GM19238 (cell line): ENCODE measurements at regions not wholly inside any gene's neighbourhood (a gene's known extent, or its start where the extent isn't known, plus 50 kb on each side); places are given as distances from the start of the nearest gene placed in this dataset.
A peak's percentile ranks its signal among the peaks of the same experiment; 100 is the strongest.

Experiments
- DNase-seq: peaks from one replicate; pipeline ENCODE4 v3.0.0; 2011; ENCODE audit warnings: low spot score; ENCODE audit not compliant: insufficient read length

DNA sequence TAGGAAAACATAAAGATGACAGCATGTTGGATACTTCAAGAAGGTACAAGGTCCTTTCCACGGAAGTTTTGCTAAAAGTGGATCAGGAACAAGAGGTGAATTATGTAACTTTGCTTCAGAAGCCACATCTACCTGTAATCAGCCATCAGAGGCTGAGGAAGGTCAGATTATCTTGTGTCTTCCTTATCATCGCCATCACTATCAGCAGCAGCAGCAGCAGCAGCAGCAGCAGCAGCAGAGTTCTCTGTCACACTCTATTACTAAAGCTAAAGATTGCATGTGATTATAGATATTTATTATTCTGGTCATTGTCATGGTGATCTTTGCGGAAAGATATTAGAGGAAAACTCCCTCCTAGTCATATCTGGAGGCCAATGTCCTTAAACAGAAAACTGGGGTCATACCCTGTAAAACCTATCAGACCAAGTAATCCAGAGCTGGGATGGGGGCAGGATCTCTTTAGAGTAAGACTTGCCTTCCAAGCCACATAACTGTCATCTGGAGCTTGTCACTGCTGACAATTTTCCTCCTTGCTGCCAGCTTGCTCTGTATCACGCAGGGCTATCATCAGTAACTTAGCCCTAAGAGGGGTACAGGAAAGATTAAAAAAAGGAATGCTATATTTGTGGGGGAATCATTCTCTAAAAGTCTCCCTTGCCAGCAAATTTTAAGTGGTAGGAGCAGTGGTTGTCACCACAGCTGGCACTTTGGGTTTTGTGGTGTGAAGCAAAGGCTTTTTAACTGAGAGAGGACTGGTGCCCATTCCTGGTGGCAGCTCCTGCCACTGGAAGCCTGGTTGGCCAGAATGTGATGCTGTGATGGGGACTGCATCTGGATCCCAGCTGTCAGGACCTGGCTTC lies 130.9 kb upstream of the RASGRP1 start:
- no peak for DNase-seq

DNA sequence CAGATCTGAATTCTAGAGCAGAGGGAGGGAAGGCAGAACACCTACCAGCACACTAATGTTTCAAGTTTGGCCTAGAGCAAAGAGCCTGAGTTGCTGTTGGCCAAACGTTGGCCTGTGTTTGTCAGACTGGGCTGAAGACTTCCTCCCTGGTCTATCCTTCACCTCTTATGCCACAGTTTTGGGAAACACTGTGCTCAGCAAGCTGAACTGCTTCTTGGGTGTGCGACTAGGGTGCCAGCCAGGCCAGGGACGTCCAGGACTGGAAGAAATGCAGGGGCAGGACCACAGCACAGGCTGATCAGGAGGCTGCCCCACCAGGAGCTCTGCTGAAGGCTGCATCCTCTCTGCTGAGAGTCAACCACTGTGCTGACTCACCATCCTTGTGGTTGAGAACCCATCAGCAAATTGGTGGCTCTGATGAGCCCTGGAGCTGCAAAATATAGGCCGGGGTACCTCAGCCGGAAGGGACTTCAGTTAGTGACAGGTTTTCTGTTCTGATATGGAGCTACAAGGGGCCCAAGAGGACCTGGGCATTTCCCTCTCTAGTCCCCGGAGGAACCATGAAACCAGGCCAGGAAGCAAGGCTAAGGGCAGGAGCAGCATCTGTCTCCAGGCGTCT lies 131.6 kb upstream of the RASGRP1 start:
- DNase-seq, result no peak

DNA sequence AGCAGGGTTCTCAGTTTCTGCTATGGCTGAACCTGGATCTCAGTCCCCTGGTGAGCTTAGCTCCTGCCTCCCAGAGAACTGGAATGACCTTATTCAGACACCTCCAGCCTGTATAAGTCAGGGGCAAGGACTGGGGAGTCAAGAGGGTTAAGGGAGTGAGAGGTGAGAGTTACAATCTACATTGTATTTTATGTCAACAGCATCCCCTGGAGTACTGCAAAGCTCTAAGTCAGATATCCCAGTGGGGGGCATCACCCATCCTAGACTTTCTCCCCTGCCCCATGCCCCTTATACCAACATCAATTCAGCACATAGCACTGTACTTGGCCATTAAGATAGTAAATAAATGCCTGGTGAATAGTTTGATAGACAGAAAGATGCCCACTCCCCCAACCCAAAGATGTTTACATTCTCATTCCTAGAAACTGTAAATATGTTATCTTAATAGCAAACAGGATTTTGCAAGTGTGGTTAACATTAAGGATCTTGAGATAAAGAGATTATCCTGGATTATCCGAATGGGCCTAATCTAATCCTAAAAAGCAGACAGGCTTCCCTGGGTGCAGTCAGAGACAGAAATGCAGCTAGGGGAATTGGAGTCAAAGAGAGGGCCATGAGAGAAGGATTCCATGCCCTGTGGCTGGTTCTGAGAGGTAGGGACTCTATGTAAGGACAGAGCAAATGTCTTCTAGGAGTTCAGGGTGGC lies 132.3 kb upstream of the RASGRP1 start:
- no peak for DNase-seq

DNA sequence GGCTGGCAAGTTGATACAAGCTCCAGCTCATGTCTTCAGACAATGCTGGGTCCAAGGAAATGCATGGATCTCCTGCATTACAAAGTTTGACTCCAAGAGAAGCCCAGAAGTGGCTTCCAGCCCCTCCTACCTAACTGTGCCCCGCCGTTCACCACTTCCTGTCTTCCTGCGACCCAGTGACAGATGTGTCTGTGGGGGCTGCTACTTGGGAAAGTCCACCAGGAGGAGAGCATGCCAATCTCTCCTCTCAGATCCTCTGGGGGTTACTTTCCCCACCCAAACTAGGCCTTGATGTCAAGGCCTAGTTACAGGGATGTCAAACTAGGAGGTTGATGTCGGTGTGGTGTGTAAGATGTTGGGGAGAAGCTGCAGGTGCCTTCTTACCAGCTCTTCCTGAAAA lies 133.6 kb upstream of the RASGRP1 start:
- no peak for DNase-seq

DNA sequence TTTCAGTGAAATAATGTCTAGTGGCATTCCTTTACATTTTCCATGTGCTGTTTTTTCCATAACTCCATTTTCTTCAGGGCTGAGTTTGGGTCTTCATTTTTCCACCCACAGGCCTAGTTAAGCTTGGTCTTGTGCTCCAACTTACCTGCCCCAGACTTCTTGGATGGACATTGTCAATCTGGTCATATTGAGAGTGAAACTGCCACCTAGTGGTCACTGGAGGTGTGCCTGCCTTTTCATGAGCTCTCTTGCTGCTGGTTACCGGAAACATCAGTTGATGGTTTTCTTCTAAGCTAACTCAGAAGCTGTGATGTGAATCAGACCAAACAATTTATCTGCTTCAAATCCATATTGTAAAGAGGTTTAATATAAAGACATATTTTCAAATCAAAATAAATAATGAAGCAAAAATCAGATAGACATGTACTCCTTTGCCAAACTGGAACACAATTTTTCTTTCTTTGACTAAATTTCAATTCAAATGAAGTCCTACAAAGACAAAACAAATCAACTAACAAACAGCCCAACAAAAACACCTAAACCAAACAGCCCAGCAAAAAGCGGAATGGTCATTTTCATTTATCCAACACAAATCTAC lies 135.1 kb upstream of the RASGRP1 start:
- DNase-seq, result peak; percentile 47

DNA sequence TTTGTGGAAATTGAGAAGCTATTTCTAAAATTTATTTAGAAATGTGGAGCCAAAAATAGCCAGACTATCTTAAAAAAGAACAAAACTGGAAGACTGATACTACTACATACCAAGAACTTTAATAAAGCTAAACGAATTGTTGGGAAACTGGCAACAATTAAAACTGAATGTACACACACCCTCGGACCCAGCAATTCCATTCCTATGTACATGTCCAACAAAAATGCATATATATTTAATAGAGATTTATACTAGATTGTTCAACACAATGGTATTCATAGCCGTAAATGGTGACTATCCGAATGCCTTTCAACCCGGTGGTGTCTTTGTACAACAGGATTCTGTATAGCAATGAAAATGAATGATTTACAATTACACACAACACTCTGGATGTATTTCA lies 136.5 kb upstream of the RASGRP1 start:
- DNase-seq, result no peak

DNA sequence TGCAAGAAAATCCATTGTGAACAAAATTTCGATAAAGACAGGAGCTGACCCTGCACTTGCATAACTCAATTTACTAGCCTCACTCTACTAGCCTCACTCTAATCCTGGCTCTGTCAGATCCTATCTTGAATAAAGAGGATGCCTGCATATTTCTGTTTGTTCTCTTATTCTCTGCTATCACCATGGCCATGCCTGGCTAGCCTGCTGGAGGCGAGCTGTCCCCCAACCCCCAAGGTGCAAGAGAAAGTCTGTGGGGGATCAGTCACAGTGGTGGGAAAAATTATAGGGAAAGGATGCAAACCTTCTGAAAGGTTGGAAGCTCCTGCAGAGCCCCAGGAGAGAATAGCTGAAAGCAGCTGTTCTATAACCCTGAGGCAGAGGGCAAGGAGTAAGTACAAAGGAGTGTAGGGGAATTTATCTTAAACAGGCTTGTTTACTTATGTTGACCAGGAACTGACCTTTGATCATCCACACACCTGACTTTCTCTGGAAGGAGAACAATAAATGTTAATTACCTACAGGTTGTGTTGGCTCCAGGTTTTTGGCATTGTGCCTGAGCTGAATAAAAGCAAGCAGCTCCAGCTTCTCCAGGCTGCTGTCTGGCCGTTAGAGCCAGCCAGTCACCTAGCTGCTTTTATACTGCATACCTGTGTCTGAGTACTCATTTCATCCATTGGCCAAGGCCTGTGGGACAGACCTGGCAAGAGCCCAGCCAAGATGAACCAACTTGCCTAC lies 137.7 kb upstream of the RASGRP1 start:
- DNase-seq, result no peak

DNA sequence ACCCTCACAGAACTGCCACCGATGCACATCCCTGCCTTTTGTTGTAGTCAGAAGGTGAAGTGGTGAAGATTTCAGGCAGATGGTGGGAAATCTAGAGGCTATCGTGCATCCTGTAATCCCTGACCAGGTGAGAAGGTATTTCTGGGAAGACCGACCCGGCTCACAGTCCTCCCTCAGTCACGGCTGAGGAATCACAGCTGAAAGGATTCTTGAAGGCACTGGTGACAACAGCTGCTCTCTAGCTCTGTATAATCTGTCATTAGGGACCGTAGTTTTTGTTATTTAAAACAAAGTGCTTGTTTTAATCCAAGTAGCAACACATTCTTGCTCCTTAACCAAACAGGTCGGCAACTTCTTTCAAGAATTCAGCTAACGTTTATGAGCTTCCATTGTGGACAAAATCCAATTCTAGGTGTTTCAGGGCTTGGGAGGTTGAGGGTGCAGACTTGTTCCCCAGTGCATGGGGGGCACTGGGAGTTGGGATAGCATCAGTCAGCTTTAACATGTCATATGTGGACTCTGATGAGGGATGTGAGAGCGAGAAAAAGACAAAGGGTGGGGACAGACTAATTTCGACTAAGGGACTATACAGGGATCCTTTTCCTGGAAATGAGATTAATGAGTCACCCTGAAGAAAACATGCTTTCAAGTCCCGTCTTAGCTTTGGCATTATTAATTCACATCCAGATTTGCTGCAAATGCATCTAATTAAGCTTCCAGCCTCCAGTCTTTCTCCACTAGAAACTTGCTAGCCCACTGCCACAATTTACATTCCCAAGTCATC lies 141.0 kb upstream of the RASGRP1 start:
- no peak for DNase-seq

DNA sequence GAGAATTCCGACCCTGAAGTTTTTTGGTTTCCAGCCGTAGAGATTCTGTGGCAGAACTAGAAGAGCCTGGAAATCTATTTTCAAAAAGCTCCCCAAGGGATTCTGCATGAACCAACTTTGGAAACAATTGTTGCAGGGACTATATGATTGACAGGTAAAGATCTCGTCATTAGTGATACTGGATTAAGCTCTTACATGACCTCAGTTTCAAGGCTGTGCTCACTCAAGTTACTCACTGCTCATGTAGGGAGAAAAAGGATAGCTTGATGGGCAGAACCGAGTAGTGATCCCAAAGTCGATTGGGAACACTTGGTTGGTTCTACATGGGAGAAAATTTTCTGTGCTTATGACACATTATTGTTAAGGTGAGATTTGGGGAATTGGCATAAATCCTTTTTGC lies 142.3 kb upstream of the RASGRP1 start:
- no peak for DNase-seq

DNA sequence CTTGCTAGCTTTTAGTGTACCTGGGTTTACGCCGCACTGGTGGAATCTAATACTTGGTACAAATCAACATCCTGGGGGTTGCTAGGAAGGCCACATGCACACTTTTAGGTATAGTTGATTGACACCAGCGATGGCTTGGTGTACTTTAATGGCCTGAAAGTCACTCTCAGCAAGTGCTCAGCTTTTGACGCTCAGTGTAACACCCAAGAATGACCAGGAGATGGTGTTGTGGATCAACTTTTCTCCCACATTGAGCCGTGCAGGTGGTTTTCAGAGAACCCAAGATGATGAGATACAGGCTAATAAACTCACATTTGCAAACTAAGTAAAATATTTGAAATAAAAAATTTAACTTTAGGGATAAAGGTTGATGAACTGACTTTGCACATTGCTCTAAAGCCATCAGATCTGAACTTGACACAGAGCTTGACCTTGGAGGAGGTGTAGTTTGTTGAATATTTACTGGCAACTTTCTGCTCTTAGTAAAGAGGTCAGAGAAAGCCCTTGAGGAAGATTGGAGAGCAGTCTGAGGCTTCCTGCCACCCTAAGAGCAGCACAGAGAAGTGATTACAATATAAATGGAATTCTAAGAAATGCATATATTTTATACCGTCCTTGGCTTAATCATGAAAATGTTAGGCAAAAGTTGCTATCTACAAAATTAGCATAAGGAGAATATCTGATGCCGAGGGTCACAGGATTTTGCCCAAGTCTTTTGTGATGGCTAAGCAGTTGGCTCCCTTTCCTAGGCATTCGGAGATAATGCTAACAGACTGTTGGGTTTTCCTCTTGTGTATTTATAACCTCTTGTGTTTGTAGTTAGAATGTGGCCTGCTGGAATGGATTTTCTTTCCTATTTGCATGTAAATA lies 143.4 kb upstream of the RASGRP1 start:
- DNase-seq, result peak; percentile 26

DNA sequence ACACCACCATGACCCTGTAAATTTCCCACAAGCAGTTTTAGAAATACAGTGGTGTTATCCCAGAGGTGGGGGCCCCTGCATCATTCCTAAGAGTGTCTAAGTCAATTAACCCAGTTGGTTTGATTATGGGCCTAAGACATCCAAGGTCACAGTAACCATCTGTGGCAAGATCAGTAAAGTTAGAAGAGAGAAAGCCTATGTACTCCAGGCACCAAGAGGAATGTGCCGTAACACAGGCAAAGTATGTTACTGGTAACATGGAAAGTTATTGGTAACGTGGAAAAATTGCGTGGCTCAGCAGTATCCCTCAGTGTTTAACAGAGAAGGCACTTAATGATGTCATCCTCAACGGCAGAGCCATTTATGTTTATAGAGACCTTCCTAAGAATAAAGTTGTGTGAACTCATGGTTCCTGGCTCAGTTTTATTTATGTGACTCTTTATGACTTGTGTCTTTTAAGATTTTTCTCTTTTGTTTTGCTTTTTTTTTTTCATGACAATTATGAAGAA lies 144.1 kb upstream of the RASGRP1 start:
- DNase-seq, result no peak

DNA sequence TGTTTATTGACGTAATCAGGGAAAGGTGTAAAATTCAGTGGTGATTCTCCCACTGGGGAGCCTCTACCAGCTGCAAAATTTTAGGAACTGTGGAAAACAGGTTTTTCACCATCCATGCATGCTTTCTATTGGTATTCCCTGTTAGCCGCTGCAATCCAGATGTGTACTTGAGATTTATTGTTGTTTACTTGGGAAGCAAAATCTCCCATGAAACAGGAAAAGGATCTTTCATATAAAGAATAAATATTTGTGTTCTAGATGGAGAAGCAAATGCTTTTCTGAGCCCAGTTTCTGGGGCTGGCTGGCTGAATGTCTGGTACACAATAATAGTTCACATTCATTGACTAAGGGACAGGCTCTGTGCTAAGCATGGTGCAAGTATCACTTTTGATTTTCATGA lies 144.6 kb upstream of the RASGRP1 start:
- no peak for DNase-seq

DNA sequence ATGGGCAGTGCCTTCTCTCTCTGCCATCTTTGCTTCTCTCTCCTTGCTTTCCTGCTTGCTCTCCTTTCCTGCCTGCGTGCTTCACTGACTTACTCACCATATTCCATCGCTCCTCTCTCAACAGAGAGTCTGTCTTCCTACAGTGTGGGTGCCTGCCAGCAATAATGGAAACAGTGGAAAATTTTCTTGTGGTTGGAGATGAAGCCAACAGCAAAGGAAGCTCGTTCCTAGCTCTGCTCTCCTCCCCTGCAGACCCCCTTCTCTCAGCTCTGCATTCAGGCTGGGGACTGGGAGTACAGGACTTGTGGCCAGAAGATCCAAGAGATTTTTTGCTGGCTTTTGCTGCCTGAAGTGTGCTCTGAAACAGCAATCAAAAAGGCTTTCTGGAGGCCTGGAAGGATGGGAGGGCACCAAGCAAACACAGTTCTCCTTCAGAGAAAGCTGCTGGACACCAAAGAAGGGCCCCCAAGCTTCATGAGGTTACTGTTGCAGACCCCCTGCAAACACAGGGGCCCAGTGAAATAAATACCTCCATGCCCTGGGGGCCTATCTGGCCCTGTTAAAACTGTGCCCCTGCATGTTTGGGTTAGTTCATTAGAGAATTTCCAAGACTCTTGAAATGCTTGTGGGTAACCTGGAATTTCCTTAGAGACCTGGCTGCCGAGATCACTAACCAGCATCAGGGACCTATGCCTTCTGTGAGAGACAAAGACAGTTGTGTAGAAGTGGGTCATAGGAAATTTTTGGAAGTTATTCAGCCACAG lies 149.9 kb upstream of the RASGRP1 start:
- no peak for DNase-seq

DNA sequence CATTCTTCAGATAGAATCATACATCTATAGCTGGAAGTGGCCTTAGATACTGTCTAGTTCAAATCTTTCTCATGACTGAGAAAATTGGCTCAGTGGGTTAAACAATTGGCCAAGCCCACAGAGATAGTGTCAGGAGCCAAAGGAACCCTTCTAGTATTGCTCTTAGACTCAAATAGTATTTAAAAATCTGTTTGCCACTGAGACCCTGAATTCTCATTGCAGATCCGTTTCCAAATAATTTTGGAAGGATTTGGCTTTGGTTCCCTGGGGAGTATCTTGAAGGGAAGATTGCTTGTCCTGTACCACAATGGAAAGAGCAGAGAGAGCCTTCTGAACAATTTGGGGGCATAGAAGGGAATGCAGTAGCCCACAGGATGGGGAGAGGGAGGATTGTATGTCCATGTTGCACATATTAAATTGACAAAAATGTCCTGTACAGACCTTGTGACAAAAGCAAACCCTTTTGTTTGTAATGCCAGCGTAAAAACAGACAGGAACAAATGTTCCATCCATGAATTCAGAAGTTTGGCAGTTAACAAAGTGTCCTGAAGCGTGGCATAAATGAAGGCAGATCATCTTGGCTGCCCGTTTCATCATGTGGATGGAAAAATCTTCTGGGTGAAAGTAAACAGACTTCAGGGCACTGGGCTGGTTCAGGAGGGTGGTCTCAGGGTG lies 156.4 kb upstream of the RASGRP1 start:
- DNase-seq, result no peak

DNA sequence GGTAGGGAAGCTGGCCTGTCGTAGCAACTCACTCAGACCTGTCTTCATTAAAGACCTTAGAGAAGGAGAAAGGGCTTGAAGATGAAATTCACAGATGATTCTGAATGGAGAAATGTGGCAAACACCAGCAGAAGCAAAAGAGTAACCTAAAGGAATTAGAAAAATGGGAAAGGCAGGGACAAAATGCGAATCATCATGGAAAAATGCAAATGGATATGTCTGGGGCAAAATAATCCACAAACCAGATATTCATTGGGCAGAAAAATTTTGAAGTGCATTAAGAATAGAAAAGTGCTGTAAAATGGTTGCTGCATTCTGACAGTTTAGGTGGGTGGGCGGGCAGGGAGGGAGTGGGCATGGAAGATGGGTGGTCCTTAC lies 156.9 kb upstream of the RASGRP1 start:
- no peak for DNase-seq

DNA sequence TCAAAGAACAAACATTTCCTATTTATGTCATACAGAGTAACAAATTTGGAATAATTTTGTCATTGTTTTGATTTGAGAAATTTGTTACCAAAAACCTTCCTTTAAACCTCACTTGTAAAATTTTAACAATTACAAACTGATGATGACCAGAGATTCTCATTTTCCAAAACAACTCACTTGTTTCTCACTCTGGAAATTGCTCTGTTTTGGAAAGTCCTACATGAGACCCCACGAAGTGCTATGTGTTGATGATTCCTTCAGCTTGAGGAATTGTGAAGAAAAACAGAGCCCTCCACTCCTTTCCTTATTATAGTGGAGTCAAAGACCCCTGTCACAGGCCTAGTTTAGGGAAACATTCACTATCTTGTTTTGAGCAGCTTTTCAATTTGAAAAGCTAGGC lies 157.6 kb upstream of the RASGRP1 start:
- DNase-seq, result no peak

DNA sequence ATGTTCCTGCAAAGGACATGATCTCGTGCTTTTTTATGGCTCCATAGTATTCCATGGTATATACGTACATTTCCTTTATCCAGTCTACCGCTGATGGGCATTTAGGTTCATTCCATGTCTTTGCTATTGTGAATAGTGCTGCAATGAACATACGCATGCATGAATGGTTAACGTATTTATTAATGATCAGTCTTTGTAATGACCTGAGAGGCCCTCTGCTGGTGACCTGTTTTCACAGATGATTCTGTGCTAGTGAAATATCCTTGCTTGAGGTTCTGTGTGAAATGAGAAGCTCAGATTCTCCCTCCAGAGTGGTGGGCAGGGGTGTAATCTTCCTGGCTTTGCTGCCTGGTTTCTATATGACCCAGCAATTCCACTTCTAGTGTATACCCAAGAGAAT lies 160.2 kb upstream of the RASGRP1 start:
- DNase-seq, result no peak

DNA sequence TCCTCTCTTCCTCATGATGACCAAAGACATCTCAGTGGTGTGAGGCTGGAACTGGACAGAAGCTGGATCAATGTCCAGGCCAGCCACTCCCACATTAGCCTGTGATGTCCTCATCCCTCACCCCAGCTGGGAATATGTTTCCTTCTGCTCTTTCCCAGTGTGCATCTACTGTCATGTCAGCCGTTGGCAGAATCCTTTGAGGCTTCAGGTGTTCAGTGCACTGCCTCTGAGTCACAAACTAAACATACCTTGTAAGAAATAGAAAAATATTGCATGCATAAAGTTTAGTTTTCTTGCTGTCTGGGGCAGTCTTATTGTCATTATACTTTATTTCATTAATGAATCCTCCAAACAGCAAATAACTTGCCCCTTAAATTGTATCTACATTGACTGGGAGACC lies 161.6 kb upstream of the RASGRP1 start:
- no peak for DNase-seq
